ENCODE measurements at regions not wholly inside any gene's neighbourhood (a gene's known extent, or its start where the extent isn't known, plus 50 kb on each side); places are given as distances from the start of the nearest gene placed in this dataset.

- TF ChIP-seq POLR2A (IDR thresholded peaks at IDR 0.05) (no peak), CTCF (IDR thresholded peaks at IDR 0.05) (no peak)
- Histone ChIP-seq H3K36me3 (no peaks in the 10 kb centered on the region), H3K27ac (no peak overlapping the region), H3K4me3 (no peak overlapping the region), H3K4me1 (no peaks in the 10 kb centered on the region), H3K9me3 (no peaks in the 10 kb centered on the region), H3K27me3 (no peaks in the 10 kb centered on the region)
- DNase-seq, result no peak
- intact Hi-C loops (cut with DNase I; ENCODE audit: low total_unique reads), result no loop called here
Measured at GRCh38 chr17:51397361-51398127, 137.2 kb downstream of the UTP18 start.

DNA sequence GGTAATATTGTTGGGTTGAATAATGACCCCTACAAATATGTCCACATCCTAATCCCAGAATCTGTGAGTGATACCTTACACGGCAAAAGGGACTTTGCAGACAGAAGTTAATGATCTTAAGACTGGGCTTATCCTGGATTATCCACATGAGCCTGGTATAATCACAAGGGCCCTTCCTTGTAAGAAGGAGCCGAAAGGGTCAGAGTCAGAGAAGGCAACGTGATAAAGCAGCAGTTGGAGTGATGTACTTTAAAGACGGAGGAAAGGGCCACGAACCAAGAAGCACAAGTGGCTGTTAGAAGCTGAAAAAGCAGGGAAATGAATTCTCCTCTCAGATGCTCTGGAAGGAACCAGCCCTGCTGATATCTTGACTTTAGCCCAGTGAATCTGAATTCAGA is 137.8 kb downstream of the UTP18 start:
- no peaks in the 10 kb centered on the region for H3K27me3 ChIP-seq
- intact Hi-C loops (cut with DNase I; ENCODE audit: low total_unique reads), result no loop called here
- H3K9me3 ChIP-seq, result no peaks in the 10 kb centered on the region
- no peaks in the 10 kb centered on the region for H3K36me3 ChIP-seq
- H3K4me3 ChIP-seq, result no peak overlapping the region
- no peak overlapping the region for H3K27ac ChIP-seq
- TF ChIP-seq POLR2A (IDR thresholded peaks at IDR 0.05), result no peak
- TF ChIP-seq CTCF (IDR thresholded peaks at IDR 0.05), result no peak
- DNase-seq, result no peak
- H3K4me1 ChIP-seq, result no peaks in the 10 kb centered on the region

- intact Hi-C loops (cut with DNase I; ENCODE audit: low total_unique reads), result no loop called here
Measured at GRCh38 chr17:51398687-51399086, 138.3 kb downstream of the UTP18 start.

DNA sequence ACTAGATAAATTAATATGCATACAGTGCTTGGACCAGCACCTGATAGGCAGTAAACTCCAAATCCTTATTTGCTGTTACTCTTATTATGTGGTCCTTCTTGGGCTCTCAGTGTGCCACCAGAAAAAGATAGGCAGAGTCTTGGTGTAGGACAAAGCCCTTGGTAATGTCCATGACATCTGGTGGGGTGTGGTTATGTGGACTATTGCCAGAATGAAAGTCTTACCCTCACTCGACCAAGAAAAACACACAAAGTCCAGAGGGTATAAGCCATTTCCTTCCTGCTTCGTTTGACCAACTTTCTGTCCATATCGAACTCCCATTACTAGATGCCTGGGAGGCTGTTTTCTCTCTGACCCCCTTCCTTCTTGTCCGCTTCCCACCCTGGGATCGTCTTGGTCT is 140.9 kb downstream of the UTP18 start:
- H3K27me3 ChIP-seq, result no peaks in the 10 kb centered on the region
- intact Hi-C loops (cut with DNase I; ENCODE audit: low total_unique reads), result no loop called here
- DNase-seq, result no peak
- no peaks in the 10 kb centered on the region for H3K4me1 ChIP-seq
- H3K27ac ChIP-seq, result no peak overlapping the region
- TF ChIP-seq POLR2A (IDR thresholded peaks at IDR 0.05) (no peak), CTCF (IDR thresholded peaks at IDR 0.05) (no peak)
- no peaks in the 10 kb centered on the region for H3K9me3 ChIP-seq
- no peak overlapping the region for H3K4me3 ChIP-seq
- H3K36me3 ChIP-seq, result no peaks in the 10 kb centered on the region

More at GRCh38 chr17:51398687-51399086, 138.3 kb downstream of the UTP18 start:
- no peak for TF ChIP-seq POLR2A (IDR thresholded peaks at IDR 0.05)
- TF ChIP-seq CTCF (IDR thresholded peaks at IDR 0.05), result no peak
- H3K4me3 ChIP-seq, result no peak overlapping the region
- H3K27ac ChIP-seq, result no peak overlapping the region
- H3K4me1 ChIP-seq, result no peaks in the 10 kb centered on the region
- H3K27me3 ChIP-seq, result no peaks in the 10 kb centered on the region
- no peaks in the 10 kb centered on the region for H3K9me3 ChIP-seq
- H3K36me3 ChIP-seq, result no peaks in the 10 kb centered on the region
- DNase-seq, result no peak

DNA sequence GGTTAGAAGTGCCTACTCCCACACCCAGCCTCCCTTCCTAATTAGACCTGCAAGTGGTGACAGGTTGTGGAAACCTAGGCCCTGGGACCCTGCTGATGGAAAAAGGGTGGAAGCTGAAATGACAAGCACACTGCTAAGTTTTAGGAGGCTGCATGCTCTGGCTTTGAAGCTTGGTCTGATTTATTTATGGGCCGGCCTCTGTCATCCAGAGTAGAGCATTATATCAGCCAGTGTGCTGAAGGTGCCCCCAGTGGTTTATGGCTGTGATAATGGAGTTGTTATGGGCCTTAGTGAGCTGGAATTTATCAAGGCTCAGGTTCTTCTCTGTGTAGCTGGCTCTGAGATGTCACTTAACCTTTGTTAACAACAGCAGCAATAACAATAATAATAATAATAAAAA is 142.6 kb downstream of the UTP18 start:
- intact Hi-C loops (cut with DNase I; ENCODE audit: low total_unique reads), result no loop called here
- Histone ChIP-seq H3K4me1 (no peaks in the 10 kb centered on the region), H3K27ac (no peak overlapping the region), H3K4me3 (no peak overlapping the region), H3K27me3 (no peaks in the 10 kb centered on the region), H3K9me3 (no peaks in the 10 kb centered on the region), H3K36me3 (no peaks in the 10 kb centered on the region)
- DNase-seq, result no peak
- no peak for TF ChIP-seq CTCF (IDR thresholded peaks at IDR 0.05)
- TF ChIP-seq POLR2A (IDR thresholded peaks at IDR 0.05), result no peak

Data from uterus (tissue), 3 donors.